ENCODE measurements at regions not wholly inside any gene's neighbourhood (a gene's known extent, or its start where the extent isn't known, plus 50 kb on each side); places are given as distances from the start of the nearest gene placed in this dataset.

DNA sequence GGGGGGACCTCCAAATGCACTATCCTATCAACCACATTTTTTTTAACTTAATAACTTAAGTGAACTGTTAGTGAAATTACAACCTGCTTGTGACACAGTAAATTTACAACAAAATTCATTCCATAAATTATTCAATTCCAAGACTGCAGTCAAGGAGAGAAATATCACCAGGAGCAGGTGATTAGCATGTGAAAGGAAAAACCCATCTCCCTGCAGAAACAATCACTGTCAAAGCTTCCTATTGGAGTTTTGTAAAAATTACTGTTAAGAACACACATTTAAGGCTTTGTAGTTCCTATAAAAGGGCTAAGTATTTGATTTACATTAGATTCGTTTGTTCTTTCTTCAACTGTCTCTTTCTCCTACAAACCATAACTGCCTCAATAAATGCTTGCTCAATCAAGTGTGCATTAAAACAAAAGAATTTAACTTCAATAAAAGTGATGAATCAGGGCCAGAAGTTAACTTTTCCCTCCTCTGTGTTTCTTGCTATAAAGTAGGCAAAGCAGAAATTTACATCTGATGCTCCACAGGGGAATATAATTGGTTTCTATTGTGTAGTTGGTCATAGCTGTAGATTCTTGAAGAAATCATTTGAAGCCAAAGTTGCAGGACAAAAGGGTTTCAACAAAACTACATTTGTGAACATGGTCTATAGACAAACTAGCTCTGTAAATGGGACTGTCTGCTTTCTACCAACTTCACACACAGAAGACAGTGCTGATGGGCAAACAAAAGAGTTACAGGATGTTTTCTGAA lies 195.1 kb upstream of the PSMD7 start:
- ATAC-seq, result no peak
- DNase-seq, result no peak
- intact Hi-C loops (cut with DNase I), result no loop called here

DNA sequence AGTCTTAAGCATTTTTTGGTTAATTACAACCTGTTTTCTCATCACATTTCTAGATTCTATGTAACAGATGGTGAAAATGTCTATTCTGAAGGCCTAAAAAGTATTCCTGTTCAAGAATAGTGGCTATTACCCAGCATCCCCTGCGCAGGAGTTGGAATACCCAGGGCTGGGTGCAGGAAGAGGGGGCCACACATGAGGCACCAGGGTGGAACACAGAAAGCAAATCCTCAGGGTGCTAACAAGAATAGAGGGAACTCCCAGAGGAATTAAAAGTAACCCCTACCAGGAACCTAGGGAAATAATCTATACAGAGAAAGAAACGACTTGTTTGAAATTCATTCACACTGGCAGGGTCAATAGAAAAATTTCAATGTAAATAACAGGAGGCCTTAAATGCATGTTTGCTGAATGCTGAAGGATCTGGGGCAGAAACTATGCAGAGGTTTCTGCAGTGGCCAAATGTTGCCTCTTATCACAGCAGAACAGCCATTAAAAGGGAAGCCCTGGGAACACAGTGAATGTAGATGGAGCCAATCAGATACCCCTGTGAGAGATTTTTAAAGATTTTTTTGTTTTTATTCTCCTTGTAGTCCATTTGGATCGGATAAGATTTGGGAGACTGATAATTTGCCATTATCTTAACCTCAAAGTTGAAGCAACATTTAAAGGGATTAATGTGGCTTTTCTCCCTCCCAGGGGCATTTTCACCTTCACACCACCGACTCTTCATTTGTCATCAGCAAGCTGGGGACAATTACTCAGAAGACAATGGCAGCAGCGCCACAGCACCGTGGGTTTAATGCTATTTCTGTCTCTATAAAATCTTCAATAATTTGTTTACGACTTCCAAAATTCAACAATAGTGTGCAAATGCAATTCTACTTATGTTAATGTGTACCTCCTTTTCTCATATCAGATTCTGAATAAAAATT lies 196.0 kb upstream of the PSMD7 start:
- ATAC-seq, result no peak
- no peak for DNase-seq
- intact Hi-C loops (cut with DNase I), result no loop called here

DNA sequence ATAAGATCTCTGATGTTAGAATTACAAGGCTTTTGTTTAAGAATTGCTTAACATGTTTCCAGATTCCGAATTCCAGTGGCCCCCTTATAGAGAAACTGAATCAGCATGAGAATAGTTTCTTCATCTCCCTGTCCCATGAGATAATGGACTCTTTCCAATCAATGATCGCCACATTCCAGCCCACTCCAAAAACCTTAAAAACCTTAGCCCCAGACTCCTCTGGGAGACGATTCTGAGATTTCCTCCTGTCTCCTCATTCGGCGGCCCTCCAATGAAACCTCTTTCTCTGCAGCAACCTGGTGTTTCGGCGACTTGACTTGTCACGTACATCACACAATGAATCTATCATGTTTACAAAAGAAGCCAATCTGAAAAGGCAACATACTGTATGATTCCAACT lies 197.1 kb upstream of the PSMD7 start:
- ATAC-seq (no peak), DNase-seq (no peak)
- intact Hi-C loops (cut with DNase I), result no loop called here

DNA sequence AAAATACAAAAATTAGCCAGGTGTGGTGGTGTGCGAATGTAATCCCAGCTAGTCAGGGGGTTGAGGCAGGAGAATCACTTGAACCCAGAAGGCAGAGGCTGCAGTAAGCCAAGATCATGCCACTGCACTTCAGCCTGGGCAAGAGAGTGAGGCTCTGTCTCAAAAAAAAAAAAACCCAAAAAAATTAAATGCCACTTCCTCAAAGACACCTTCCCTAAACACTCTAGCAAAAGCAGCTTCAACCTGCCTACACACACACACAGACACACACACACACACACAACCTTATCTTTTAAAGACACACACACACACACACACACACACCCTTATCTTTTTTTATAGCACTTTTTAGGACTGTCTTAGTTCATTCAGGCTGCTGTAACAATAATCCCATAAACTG lies 201.7 kb upstream of the PSMD7 start:
- DNase-seq (no peak), ATAC-seq (no peak)
- intact Hi-C loops (cut with DNase I), result no loop called here

DNA sequence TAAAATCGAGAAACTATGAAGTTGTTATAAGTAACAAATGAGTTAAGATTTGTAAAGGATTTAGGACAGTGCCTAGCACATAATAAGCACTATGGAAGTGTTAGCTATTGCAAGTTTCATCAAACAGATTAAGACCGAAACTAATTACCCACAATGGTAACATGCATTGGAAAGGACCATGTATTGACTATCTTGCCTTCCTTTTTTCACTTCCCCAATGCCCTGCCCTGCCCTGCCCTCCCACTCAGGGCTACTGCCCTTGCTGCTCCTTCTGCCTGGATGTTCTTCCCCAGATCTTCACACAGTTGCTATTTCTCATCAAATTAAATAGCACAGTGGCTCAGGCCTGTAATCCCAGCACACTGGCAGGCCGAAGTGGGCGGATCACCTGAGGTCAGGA lies 202.1 kb upstream of the PSMD7 start:
- ATAC-seq, result no peak
- intact Hi-C loops (cut with DNase I), result no loop called here
- no peak for DNase-seq

DNA sequence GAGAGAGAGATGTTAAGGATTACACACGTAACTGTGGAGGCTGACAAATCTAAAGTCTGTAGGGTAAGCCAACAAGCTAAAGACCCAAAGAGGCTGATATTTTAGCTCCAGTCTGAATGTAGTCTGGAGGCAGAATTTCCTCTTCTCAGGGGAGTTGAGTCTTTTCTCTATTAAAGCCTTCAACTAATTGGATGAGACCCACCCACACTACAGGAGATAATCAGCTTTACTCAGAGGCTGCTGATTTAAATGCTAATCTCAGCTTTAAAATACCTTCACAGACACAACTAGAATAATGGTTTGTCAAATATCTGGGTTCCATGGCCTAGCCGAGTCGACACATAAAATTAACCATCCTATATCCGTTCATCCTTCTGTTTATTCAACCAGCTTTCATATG lies 204.3 kb upstream of the PSMD7 start:
- intact Hi-C loops (cut with DNase I), result no loop called here
- no peak for ATAC-seq
- no peak for DNase-seq

DNA sequence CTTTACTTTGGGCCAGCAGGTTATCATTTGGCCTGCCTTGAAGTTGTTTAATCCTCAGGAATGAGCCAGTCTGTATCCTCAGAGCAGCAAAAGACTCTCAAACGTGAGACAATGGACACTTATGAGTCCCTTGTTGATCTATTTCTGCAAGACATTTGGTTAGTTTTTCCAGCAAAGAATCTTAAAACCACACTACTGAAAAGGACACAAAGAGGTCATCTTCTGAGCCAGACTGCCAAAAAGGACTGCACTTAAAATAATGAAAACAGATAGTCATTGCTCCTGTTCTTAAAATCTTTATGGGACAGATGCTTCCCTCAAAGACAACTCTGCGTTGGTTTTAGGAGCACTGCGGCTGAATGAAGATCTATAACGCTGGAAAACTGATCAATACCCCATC lies 205.7 kb upstream of the PSMD7 start:
- no peak for ATAC-seq
- intact Hi-C loops (cut with DNase I), result no loop called here
- DNase-seq, result no peak

DNA sequence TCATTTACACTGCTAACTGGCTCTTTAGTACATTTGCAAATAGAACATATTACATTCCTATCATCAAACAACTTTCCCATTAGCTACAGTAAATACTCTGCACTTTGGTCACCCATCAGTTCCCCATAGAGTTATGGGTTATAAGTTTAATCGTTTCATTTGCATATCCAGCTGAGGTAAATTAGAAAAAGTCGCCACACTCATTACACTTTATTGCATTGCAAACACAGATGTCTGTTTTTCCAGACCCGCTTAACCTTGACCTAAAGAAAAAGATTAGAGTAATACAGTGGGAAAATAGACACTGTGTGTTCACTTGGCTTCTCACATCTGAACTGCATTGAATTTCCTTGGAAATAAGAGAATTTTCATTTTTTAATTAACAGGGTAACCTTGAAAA lies 213.1 kb upstream of the PSMD7 start:
- intact Hi-C loops (cut with DNase I), result no loop called here
- no peak for ATAC-seq

DNA sequence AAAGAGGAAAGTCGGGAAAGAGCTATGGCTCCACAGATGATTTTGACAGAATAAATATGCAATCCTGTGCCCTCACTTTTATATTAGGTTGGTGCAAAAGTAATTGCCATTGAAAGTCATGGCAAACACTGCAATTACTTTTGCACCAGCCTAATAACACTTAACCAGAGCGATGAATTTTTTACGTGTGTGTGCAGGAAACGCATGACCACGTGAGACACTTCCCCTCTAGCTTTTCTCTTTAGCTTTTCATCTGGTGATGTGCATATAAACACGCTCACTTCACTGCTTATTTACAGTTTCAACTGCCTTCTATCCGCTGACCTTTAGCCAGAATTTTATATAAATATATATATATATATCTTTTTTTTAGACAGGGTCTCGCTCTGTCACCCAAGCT lies 216.3 kb upstream of the PSMD7 start:
- no peak for ATAC-seq
- no peak for DNase-seq
- intact Hi-C loops (cut with DNase I), result no loop called here

More for the DNA sequence above, 213.1 kb upstream of the PSMD7 start:
- no peak for DNase-seq

DNA sequence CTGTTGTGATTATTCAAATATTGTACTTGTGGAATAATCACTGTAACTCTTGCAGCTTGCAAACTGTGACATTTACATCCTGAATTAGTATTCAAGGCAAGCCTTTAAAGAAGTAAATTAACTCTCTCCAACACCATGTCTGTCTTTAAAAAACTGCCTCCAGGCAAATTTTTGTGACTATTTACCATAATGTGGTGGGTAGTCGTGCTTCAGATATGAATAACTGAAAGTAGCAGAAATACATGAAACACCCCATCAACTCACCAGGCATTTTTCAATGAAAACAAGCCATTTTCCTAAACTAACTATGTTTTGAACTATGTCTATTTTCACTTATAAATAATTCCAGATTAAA lies 217.4 kb upstream of the PSMD7 start:
- ATAC-seq, result no peak

DNA sequence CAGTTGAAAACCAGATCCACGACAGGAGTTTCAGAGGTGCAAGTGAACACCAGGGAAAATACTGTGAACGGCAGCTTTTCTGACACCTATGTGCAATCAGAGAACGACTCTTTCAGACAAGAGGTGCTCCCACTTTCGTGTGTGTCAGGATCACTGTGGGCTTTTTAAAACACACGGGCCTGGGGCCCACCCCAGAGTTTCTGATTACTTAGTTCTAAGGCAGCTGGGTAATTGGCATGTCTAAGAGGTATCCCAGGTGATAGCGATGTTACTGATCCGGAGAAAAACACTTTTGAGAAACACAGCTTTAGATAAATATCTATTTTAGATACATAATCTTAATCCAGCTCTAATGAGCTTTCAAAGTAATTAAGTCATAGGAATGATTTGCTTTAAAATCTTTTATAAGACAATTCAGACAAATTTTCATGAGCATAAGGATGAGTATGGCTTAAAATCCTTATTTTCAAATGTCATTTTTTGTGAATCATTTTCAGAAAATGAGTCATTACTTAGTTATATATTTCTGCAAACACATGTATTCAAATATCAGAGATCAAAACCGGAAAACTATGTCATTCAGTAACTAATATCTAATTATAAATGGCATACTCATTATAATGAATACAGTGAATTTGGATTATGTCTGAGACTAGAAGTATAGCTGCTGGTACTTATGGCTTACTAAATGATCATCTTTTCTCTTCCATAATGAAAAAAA lies 217.9 kb upstream of the PSMD7 start:
- intact Hi-C loops (cut with DNase I), result no loop called here
- DNase-seq (no peak), ATAC-seq (no peak)

More for the DNA sequence above, 217.4 kb upstream of the PSMD7 start:
- no peak for DNase-seq
- intact Hi-C loops (cut with DNase I), result no loop called here

DNA sequence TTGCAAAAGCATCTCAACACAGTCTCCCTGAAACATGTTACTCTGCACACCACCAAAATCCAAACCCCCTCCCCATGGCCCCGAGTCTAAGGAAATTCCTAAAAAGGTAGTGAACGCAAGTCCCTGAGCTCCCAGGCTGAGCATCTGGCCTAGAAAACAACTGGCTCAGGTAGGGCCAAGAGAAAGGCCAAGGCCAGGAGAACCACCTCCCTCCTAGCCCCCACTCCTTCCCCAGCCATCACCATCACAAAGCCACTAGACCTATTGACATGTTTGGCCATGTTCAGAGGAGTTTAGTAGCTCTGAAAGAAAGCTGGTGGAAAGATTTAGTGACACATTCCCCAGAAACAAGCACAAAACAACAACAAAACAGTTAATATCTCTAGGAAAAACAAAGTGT lies 220.0 kb upstream of the PSMD7 start:
- intact Hi-C loops (cut with DNase I), result no loop called here
- ATAC-seq (no peak), DNase-seq (no peak)

DNA sequence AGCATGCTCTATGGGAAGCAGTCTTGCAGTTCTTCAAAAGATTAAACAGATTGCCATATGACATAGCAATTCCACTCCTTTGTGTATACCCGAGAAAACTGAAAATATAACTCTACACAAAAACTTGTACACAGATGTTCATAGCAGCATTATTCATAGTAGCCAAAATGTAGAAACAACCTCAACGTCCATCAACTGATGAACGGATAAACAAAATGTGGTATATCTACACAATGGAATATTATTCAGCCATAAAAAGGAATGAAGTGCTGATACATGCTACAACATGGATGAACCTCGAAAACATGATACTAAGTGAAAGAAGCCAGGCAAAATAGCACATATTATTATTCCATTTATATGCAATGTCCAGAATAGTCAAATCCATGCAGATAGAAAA lies 221.2 kb upstream of the PSMD7 start:
- ATAC-seq, result no peak
- no peak for DNase-seq
- intact Hi-C loops (cut with DNase I), result no loop called here

DNA sequence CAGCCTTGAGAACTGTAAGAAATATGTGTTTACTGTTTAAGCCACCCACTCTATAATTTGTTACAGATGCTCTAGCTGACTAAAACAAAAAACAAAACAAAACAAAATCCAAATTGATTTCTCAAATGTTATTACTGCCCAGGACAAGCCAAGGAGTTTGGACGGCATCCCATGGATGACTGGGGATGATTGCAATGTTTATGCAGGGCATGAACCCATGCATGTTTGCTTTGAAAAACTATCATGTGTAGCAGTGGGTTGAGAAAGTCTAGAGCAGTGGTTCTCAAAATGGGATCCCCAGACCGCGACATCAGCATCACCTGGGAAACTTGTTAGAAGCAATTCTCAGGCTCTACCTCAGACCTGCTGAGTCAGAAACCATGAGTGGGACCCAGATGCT lies 223.2 kb upstream of the PSMD7 start:
- ATAC-seq (no peak), DNase-seq (no peak)
- intact Hi-C loops (cut with DNase I), result no loop called here

DNA sequence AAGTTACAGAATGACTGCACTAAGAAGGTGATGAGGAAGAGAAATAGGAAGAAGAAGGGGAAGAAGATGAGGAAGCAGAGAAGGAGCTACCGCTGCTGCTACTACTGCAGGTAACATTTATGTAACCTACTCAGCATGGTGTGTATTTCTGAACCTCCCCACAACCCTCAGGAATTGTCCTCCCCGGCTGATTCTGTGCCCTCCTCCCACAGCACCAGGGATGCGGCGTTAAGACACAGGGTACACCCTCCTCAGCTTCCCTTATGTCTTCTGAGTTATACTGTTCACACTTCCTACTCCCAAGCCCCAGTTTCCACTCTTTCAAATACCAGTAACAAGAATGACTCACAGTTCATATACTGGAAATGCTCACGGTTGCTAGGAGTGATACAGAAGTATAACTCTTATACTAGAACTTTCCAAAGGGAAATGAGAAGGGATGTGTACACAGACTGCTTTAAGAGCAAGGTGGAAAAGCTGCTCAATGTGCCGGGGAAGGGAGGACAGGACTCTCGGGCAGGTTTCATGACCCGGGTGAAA lies 224.5 kb upstream of the PSMD7 start:
- ATAC-seq, result no peak
- intact Hi-C loops (cut with DNase I), result no loop called here

DNA sequence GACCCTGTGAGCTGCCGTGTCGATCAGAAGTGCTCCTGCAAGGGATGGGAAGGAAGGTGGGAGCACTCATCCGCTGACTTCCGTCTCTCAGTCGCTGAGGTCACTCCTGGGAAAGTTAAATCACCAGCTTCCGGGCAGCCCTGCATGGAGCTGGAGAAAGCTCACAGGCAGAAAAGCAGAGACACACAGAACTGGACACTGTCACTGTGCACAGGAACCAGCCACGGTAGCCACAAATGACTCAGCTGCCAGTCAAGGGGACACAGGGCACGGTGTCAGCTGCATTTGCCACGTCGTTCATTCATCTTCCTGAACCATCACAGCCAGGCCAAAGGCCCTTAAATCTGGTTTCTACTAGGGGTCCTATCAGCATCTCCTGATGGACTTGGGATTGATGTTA lies 226.4 kb upstream of the PSMD7 start:
- intact Hi-C loops (cut with DNase I), result no loop called here
- ATAC-seq (no peak), DNase-seq (no peak)

More for the DNA sequence above, 224.5 kb upstream of the PSMD7 start:
- no peak for DNase-seq

DNA sequence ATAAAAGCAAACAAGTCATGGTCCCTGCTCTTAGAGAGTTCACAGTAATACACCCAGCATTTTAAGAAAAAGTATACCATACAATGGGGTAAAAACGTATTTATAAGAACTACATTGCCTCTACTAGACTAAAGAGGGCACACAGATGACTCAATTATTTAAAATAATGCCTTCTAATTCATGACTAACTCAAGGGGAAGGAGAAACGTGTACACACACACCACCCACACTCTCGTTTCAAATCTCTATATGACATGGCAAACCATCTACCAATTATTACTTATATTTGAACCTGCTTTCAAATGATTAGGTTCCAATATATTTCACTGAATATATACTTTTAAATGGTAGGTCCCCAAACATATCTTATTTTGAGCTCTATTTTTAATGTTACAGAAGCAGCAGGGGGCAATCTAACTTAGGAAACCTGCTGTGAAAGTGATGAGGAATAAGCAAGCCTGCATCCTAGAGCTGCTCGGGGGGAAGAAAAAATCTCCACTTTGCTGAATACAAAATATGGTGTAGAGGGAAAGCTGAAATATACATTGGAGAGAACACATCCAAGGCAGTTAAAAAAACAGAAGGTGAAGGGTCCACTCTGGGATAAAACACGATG lies 232.4 kb upstream of the PSMD7 start:
- ATAC-seq (no peak), DNase-seq (no peak)
- intact Hi-C loops (cut with DNase I), result no loop called here

DNA sequence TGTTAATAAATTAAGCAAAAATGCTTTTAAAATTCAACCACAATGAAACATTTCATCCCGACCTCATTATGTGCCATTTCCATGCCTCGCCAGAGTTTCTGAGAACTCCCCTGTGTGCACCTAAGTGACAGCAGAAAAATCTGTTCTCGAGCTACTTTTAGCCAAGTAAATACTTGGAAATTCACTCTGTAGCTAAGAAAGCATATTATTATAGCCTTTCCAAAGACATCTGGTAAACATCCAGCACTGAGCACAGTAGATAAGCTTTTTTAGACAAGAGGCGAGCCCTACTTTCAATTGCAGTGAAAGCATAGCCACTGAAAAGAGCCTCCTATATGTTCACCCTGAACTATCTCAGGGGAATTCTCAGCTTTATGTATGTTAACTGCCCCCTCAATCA lies 242.8 kb upstream of the PSMD7 start:
- intact Hi-C loops (cut with DNase I), result no loop called here
- no peak for DNase-seq
- ATAC-seq, result no peak

DNA sequence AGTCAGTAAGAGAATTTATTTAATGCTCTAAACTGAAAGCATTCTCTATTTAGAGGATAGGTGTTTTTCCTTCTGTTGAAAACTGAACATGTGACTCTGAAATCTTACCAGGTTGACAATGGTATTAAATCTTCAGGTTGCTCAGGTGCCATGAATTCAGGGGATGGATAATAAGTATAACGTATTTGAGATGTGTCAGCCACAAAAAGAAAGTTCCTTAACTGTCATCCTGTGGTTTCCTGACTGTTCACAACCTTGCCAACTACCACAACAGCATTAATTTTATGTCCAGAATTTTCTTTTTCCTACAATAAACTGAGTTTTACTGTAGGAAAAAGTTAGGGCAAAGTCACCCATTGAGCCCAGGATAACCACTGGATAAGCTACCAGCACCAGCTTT lies 243.3 kb upstream of the PSMD7 start:
- ATAC-seq (no peak), DNase-seq (no peak)
- intact Hi-C loops (cut with DNase I), result no loop called here

DNA sequence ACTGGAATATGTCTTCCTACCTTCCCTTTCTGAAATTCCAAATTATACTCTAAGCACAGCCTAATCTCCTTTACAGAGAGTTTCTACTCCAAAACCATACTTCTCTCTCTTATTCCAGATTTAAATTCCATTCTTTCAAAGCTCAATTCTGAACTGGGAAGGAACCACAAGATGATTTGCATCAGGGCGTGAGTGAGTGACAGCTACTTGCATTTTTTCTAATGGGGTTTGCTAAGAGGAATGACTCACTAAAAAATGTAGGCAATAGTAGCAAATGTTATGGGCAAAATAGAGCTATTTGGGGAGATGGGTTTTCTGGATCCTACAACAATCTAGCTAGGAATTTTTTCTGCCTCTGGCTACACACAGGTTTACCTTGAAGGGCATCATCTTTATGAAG lies 244.6 kb upstream of the PSMD7 start:
- ATAC-seq, result no peak
- intact Hi-C loops (cut with DNase I), result no loop called here
- DNase-seq, result no peak
